OCI-LY7 (cell line): ENCODE measurements at regions not wholly inside any gene's neighbourhood (a gene's known extent, or its start where the extent isn't known, plus 50 kb on each side); places are given as distances from the start of the nearest gene placed in this dataset.

ENCODE experiments used
- BruUV-seq: library from RNA; stranded (reverse); fragments of 400-500 nt; replicated peaks from 2 replicates; lab custom pipeline; 2021; lab: Mats Ljungman, UMichigan
- CTCF ChIA-PET: fragments of 300-600 bp; sonication (Branson Sonifier 250); formaldehyde crosslinking; loops from one replicate; lab custom pipeline; 2022; ENCODE audit warnings: antibody characterized with exemption; ENCODE audit not compliant: unreplicated experiment; lab: Charles Lee
- POLR2A ChIA-PET: fragments of 300-600 bp; sonication (Branson Sonifier 250); formaldehyde crosslinking; loops from one replicate; lab custom pipeline; 2022; ENCODE audit warnings: antibody characterized with exemption; lab: Charles Lee
- DNase-seq: peaks from one replicate; pipeline ENCODE4 v3.0.0-alpha.2; 2015; ENCODE audit warnings: low spot score
- H2AFZ ChIP-seq: fragments of 200-600 bp; sonication (generic), shearing (Covaris generic); 2 replicates; pipeline ENCODE4 v1.6.1; 2014; ENCODE audit warnings: mild to moderate bottlenecking, antibody characterized with exemption, low read length, moderate library complexity
- H3K27ac ChIP-seq: fragments of 200-600 bp; sonication (generic); 2 replicates; pipeline ENCODE4 v1.5.1; 2014; ENCODE audit warnings: mixed run types, low read depth, mild to moderate bottlenecking, moderate library complexity, low read length, inconsistent platforms; ENCODE audit not compliant: poor library complexity, severe bottlenecking
- H3K36me3 ChIP-seq: fragments of 200-600 bp; sonication (generic); 2 replicates; pipeline ENCODE4 v1.6.1; 2014; ENCODE audit warnings: mild to moderate bottlenecking, antibody characterized with exemption, low read length, moderate library complexity, mixed read lengths; ENCODE audit not compliant: insufficient read depth
- H3K4me1 ChIP-seq: fragments of 200-600 bp; sonication (generic); 2 replicates; pipeline ENCODE4 v1.5.1; 2014; ENCODE audit warnings: mild to moderate bottlenecking, low read length; ENCODE audit not compliant: insufficient read depth, poor library complexity, severe bottlenecking
- H3K4me2 ChIP-seq: fragments of 200-600 bp; sonication (generic); 2 replicates; pipeline ENCODE4 v1.6.1; 2014; ENCODE audit warnings: mild to moderate bottlenecking, low read length
- H3K4me3 ChIP-seq: fragments of 200-600 bp; sonication (generic); 2 replicates; pipeline ENCODE4 v1.5.1; 2014; ENCODE audit warnings: mild to moderate bottlenecking, low read depth, low read length; ENCODE audit not compliant: poor library complexity, severe bottlenecking
- H3K79me2 ChIP-seq: fragments of 200-600 bp; sonication (generic); 2 replicates; pipeline ENCODE4 v1.6.1; 2016; ENCODE audit warnings: low read depth, mild to moderate bottlenecking, low read length, moderate library complexity, mixed read lengths; ENCODE audit not compliant: insufficient read depth
- H3K9me2 ChIP-seq: fragments of 200-600 bp; sonication (generic); 2 replicates; pipeline ENCODE4 v1.6.1; 2016; ENCODE audit warnings: mild to moderate bottlenecking, low read length, mixed read lengths; ENCODE audit not compliant: insufficient read depth
- H3K9me3 ChIP-seq: fragments of 200-600 bp; sonication (generic); 2 replicates; pipeline ENCODE4 v1.6.1; 2014; ENCODE audit warnings: mild to moderate bottlenecking, mixed run types, low read length, mixed read lengths
- H4K20me1 ChIP-seq: fragments of 200-600 bp; sonication (generic); 2 replicates; pipeline ENCODE4 v1.6.1; 2014; ENCODE audit warnings: mild to moderate bottlenecking, antibody characterized with exemption, low read length, moderate library complexity, mixed read lengths; ENCODE audit not compliant: insufficient read depth
- EZH2phosphoT487 ChIP-seq: fragments of 200-600 bp; sonication (generic); IDR thresholded peaks from 2 replicates; pipeline ENCODE4 v1.6.1; 2018; ENCODE audit warnings: low read depth, borderline replicate concordance, mild to moderate bottlenecking, mixed run types, antibody characterized with exemption, low read length, moderate library complexity, mixed read lengths
- intact Hi-C: fragments of 100-400 bp; cut with micrococcal nuclease; formaldehyde crosslinking; loops from one replicate; pipeline ENCODE4 v1.10.0; 2022; ENCODE audit not compliant: unreplicated experiment
- TF ChIP-seq, protein P1 (sequence below): fragments of 200-600 bp; sonication (generic); conservative IDR thresholded peaks from 2 replicates; pipeline ENCODE4 v1.5.1; 2014; ENCODE audit warnings: mild to moderate bottlenecking, antibody characterized with exemption, low read length, moderate library complexity, mixed read lengths

DNA sequence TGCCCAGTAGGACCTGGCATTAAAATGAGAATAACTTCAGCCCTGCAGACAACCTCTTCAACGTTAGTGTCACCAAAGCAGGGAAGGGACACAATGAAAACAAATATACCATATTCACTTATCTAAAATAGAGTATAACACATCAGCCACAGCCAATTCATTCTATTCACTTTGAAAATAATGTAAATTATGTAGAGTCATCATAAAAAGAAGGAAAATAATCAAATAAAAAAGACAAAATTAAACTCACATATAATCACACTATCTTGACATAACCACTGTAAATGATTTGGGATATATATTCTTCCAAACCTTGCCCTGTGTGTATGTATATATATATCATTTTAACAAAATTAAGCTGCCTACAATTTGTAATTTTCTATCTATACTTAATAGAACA is 78.1 kb upstream of the HEY2 start:
- CTCF ChIA-PET, result no interaction called here
- BruUV-seq, result no TSS peak
- Histone ChIP-seq H3K4me3 (no peak overlapping the region), H3K9me3 (no peaks in the 10 kb centered on the region), H3K27ac (no peak overlapping the region), H2AFZ (no peak overlapping the region), H4K20me1 (no peaks in the 10 kb centered on the region), H3K9me2 (no peaks in the 10 kb centered on the region), H3K79me2 (no peaks in the 10 kb centered on the region), H3K36me3 (no peaks in the 10 kb centered on the region), H3K4me1 (no peaks in the 10 kb centered on the region), H3K4me2 (no peak overlapping the region)
- no peak for DNase-seq
- intact Hi-C loops, result loop anchor here (10.0 kb wide), 1 partner anchor 357 kb away; no protein-coding TSS in a partner anchor
- no peak for TF ChIP-seq EZH2phosphoT487
- TF ChIP-seq, protein P1, sequence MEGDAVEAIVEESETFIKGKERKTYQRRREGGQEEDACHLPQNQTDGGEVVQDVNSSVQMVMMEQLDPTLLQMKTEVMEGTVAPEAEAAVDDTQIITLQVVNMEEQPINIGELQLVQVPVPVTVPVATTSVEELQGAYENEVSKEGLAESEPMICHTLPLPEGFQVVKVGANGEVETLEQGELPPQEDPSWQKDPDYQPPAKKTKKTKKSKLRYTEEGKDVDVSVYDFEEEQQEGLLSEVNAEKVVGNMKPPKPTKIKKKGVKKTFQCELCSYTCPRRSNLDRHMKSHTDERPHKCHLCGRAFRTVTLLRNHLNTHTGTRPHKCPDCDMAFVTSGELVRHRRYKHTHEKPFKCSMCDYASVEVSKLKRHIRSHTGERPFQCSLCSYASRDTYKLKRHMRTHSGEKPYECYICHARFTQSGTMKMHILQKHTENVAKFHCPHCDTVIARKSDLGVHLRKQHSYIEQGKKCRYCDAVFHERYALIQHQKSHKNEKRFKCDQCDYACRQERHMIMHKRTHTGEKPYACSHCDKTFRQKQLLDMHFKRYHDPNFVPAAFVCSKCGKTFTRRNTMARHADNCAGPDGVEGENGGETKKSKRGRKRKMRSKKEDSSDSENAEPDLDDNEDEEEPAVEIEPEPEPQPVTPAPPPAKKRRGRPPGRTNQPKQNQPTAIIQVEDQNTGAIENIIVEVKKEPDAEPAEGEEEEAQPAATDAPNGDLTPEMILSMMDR, result no peak
- POLR2A ChIA-PET, result interaction anchor here (0.6 kb wide), 2 partner anchors 285 to 389 kb away, joined by 3 to 4 read pairs; partner anchors contain the start of gene HINT3

DNA sequence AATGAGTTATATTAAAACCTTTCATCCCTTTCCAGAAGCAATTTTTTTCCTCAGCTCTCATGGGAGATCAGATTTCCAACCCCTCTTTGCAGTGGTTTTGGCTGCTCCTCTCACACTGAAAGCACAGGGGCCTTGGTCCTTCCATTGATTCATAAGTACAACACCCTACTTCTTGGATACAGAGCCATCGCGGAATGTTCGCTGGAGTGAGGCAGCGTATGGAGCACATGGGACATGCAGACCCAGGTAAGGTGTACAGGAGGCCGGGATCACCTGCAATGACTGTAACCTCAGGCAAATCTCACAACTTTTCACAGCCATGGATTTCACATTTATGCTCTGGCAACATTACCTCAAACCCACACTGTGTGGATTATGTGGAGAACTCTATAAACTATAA is 75.2 kb upstream of the HEY2 start:
- Histone ChIP-seq H3K4me2 (no peak overlapping the region), H3K9me2 (no peaks in the 10 kb centered on the region), H3K4me3 (no peak overlapping the region), H3K27ac (no peak overlapping the region), H3K36me3 (no peaks in the 10 kb centered on the region), H3K79me2 (no peaks in the 10 kb centered on the region), H3K9me3 (no peaks in the 10 kb centered on the region), H3K4me1 (no peaks in the 10 kb centered on the region), H2AFZ (no peak overlapping the region), H4K20me1 (no peaks in the 10 kb centered on the region)
- TF ChIP-seq, protein P1, result no peak
- no TSS peak for BruUV-seq
- DNase-seq, result no peak
- intact Hi-C loops, result loop anchor here (10.0 kb wide), 1 partner anchor 359 kb away; no protein-coding TSS in a partner anchor
- ChIA-PET POLR2A (no interaction called here), CTCF (no interaction called here)

DNA sequence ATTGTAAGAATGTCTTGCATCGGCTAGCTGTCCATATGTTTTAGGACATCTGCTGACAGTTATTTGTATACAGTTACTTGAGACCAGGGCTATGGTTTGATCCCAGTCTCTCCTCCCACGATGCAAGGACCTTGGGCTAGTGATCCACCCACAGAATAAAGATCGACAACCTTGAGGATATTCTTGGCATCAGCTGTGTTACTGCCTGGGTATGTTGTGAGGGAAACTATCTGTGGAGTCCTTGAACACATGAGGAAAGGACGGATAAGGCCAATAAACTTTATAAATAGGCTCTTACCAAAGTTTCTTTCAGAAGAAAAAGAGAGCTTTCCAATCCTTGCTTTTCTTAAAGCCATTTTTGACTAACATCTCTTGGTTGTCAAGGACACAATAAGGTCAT is 70.8 kb upstream of the HEY2 start:
- no peak overlapping the region for H3K4me2 ChIP-seq
- no peak for DNase-seq
- BruUV-seq, result no TSS peak
- POLR2A ChIA-PET, result interaction anchor here (0.6 to 0.9 kb wide), 3 partner anchors 35 to 738 kb away, joined by 4 to 7 read pairs (median 5); no protein-coding TSS in a partner anchor
- peaks cover 12% of the 10 kb centered on the region for H3K4me1 ChIP-seq
- TF ChIP-seq, protein P1, result no peak
- no peak for TF ChIP-seq EZH2phosphoT487
- no peak overlapping the region for H3K27ac ChIP-seq
- no peak overlapping the region for H2AFZ ChIP-seq
- intact Hi-C loops, result loop anchor here (10.0 kb wide), 1 partner anchor 364 kb away; no protein-coding TSS in a partner anchor
- H3K9me3 ChIP-seq, result no peaks in the 10 kb centered on the region
- H3K9me2 ChIP-seq, result no peaks in the 10 kb centered on the region
- no peaks in the 10 kb centered on the region for H3K79me2 ChIP-seq
- no peak overlapping the region for H3K4me3 ChIP-seq
- H4K20me1 ChIP-seq, result no peaks in the 10 kb centered on the region
- CTCF ChIA-PET, result no interaction called here
- H3K36me3 ChIP-seq, result no peaks in the 10 kb centered on the region
